ENCODE measurements at regions not wholly inside any gene's neighbourhood (a gene's known extent, or its start where the extent isn't known, plus 50 kb on each side); places are given as distances from the start of the nearest gene placed in this dataset.

- Histone ChIP-seq H3K9me3 (ENCODE audit: control insufficient read depth, low read depth, low read length) (no peaks in the 10 kb centered on the region), H3K36me3 (ENCODE audit: control insufficient read depth in 2 of 2, extremely low read depth in 1 of 2, insufficient read depth in 2 of 2, low read length in 2 of 2) (no peaks in the 10 kb centered on the region), H2AFZ (ENCODE audit: control insufficient read depth, low read length) (no peak overlapping the region), H3K4me3 (ENCODE audit: control insufficient read depth in 2 of 3, extremely low read depth in 1 of 3, insufficient read depth in 2 of 3, low read depth in 1 of 3, low read length in 3 of 3) (no peak overlapping the region), H3K4me1 (ENCODE audit: control insufficient read depth, extremely low read depth, insufficient read depth, low read length) (no peaks in the 10 kb centered on the region), H3K79me2 (ENCODE audit: control insufficient read depth, insufficient read depth, low read length) (no peaks in the 10 kb centered on the region), H3K27ac (ENCODE audit: control insufficient read depth, insufficient read depth, low read length) (no peak overlapping the region), H3K9ac (ENCODE audit: control insufficient read depth, extremely low read depth, insufficient read depth, low read length) (no peak overlapping the region), H3K9me1 (ENCODE audit: control insufficient read depth, extremely low read depth, insufficient read depth, low read length) (no peaks in the 10 kb centered on the region), H3K4me2 (ENCODE audit: control insufficient read depth, extremely low read depth, insufficient read depth, low read depth, low read length) (no peak overlapping the region), H4K20me1 (ENCODE audit: control insufficient read depth, extremely low read depth, insufficient read depth, low read length) (no peaks in the 10 kb centered on the region), H3K27me3 (ENCODE audit: control insufficient read depth, extremely low read depth, insufficient read depth, low read length) (no peaks in the 10 kb centered on the region)
- FAIRE-seq, result no peak
- no peak for DNase-seq (ENCODE audit: low read depth, low spot score)
- TF ChIP-seq, protein P1, sequence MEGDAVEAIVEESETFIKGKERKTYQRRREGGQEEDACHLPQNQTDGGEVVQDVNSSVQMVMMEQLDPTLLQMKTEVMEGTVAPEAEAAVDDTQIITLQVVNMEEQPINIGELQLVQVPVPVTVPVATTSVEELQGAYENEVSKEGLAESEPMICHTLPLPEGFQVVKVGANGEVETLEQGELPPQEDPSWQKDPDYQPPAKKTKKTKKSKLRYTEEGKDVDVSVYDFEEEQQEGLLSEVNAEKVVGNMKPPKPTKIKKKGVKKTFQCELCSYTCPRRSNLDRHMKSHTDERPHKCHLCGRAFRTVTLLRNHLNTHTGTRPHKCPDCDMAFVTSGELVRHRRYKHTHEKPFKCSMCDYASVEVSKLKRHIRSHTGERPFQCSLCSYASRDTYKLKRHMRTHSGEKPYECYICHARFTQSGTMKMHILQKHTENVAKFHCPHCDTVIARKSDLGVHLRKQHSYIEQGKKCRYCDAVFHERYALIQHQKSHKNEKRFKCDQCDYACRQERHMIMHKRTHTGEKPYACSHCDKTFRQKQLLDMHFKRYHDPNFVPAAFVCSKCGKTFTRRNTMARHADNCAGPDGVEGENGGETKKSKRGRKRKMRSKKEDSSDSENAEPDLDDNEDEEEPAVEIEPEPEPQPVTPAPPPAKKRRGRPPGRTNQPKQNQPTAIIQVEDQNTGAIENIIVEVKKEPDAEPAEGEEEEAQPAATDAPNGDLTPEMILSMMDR (optimal IDR thresholded peaks at IDR 0.05 in 1 of 3, IDR thresholded peaks at IDR 0.05 in 1 of 3, conservative IDR thresholded peaks at IDR 0.05 in 1 of 3; ENCODE audit: extremely low read depth in 1 of 3, insufficient read depth in 2 of 3, low read length in 3 of 3), result no peak
- no peak for TF ChIP-seq EZH2 (IDR thresholded peaks at IDR 0.05; ENCODE audit: low read length)
- dilution Hi-C loops (cut with MboI; ENCODE audit: extremely low pct_ligation_motif_present, low sequenced_read_pairs), result no loop called here
Measured at GRCh38 chr4:81746773-81747172, 275.1 kb upstream of the RASGEF1B start.

- H3K4me2 ChIP-seq (ENCODE audit: control insufficient read depth, extremely low read depth, insufficient read depth, low read depth, low read length), result no peak overlapping the region
- FAIRE-seq (no peak), DNase-seq (ENCODE audit: low read depth, low spot score) (no peak)
- no peak overlapping the region for H3K4me3 ChIP-seq (ENCODE audit: control insufficient read depth in 2 of 3, extremely low read depth in 1 of 3, insufficient read depth in 2 of 3, low read depth in 1 of 3, low read length in 3 of 3)
- H3K79me2 ChIP-seq (ENCODE audit: control insufficient read depth, insufficient read depth, low read length), result no peaks in the 10 kb centered on the region
- no peaks in the 10 kb centered on the region for H3K27me3 ChIP-seq (ENCODE audit: control insufficient read depth, extremely low read depth, insufficient read depth, low read length)
- H3K4me1 ChIP-seq (ENCODE audit: control insufficient read depth, extremely low read depth, insufficient read depth, low read length), result no peaks in the 10 kb centered on the region
- H3K36me3 ChIP-seq (ENCODE audit: control insufficient read depth in 2 of 2, extremely low read depth in 1 of 2, insufficient read depth in 2 of 2, low read length in 2 of 2), result no peaks in the 10 kb centered on the region
- H3K9ac ChIP-seq (ENCODE audit: control insufficient read depth, extremely low read depth, insufficient read depth, low read length), result no peak overlapping the region
- TF ChIP-seq EZH2 (IDR thresholded peaks at IDR 0.05; ENCODE audit: low read length), result no peak
- TF ChIP-seq, protein P1 (optimal IDR thresholded peaks at IDR 0.05 in 1 of 3, IDR thresholded peaks at IDR 0.05 in 1 of 3, conservative IDR thresholded peaks at IDR 0.05 in 1 of 3; ENCODE audit: extremely low read depth in 1 of 3, insufficient read depth in 2 of 3, low read length in 3 of 3), result no peak
- H2AFZ ChIP-seq (ENCODE audit: control insufficient read depth, low read length), result no peak overlapping the region
- dilution Hi-C loops (cut with MboI; ENCODE audit: extremely low pct_ligation_motif_present, low sequenced_read_pairs), result no loop called here
- no peaks in the 10 kb centered on the region for H3K9me1 ChIP-seq (ENCODE audit: control insufficient read depth, extremely low read depth, insufficient read depth, low read length)
- H3K9me3 ChIP-seq (ENCODE audit: control insufficient read depth, low read depth, low read length), result no peaks in the 10 kb centered on the region
- no peak overlapping the region for H3K27ac ChIP-seq (ENCODE audit: control insufficient read depth, insufficient read depth, low read length)
- no peaks in the 10 kb centered on the region for H4K20me1 ChIP-seq (ENCODE audit: control insufficient read depth, extremely low read depth, insufficient read depth, low read length)
Measured at GRCh38 chr4:81746071-81746470, 274.4 kb upstream of the RASGEF1B start.

Data from keratinocyte (primary cell).